Fibroblast of pulmonary artery (primary cell): ENCODE measurements at regions not wholly inside any gene's neighbourhood (a gene's known extent, or its start where the extent isn't known, plus 50 kb on each side); places are given as distances from the start of the nearest gene placed in this dataset.
A peak's percentile ranks its signal among the peaks of the same experiment; 100 is the strongest.

ENCODE experiments used
- DNase-seq: peaks from one replicate; pipeline ENCODE4 v3.0.0-alpha.2; 2010; ENCODE audit warnings: low read depth
- H3K4me3 ChIP-seq: replicated peaks from 2 replicates; pipeline ENCODE4 v1.5.1; 2011; ENCODE audit warnings: low read depth, mild to moderate bottlenecking, control low read depth, low read length, moderate library complexity
- TF ChIP-seq, protein P1 (sequence below): IDR thresholded peaks from 2 replicates; pipeline ENCODE4 v1.5.1; 2011; ENCODE audit warnings: mild to moderate bottlenecking, control low read depth, low read length, inconsistent platforms; ENCODE audit errors: missing control alignments

GRCh38 chr11:106420048-106420665 is 342.7 kb downstream of the AASDHPPT start:
- DNase-seq = peak; percentile 10
- TF ChIP-seq, protein P1, sequence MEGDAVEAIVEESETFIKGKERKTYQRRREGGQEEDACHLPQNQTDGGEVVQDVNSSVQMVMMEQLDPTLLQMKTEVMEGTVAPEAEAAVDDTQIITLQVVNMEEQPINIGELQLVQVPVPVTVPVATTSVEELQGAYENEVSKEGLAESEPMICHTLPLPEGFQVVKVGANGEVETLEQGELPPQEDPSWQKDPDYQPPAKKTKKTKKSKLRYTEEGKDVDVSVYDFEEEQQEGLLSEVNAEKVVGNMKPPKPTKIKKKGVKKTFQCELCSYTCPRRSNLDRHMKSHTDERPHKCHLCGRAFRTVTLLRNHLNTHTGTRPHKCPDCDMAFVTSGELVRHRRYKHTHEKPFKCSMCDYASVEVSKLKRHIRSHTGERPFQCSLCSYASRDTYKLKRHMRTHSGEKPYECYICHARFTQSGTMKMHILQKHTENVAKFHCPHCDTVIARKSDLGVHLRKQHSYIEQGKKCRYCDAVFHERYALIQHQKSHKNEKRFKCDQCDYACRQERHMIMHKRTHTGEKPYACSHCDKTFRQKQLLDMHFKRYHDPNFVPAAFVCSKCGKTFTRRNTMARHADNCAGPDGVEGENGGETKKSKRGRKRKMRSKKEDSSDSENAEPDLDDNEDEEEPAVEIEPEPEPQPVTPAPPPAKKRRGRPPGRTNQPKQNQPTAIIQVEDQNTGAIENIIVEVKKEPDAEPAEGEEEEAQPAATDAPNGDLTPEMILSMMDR = no peak

GRCh38 chr11:106420686-106421085 is 343.2 kb downstream of the AASDHPPT start:
- no peak overlapping the region for H3K4me3 ChIP-seq
- TF ChIP-seq, protein P1 = no peak
- no peak for DNase-seq

More at GRCh38 chr11:106420048-106420665, 342.7 kb downstream of the AASDHPPT start:
- no peak overlapping the region for H3K4me3 ChIP-seq

DNA sequence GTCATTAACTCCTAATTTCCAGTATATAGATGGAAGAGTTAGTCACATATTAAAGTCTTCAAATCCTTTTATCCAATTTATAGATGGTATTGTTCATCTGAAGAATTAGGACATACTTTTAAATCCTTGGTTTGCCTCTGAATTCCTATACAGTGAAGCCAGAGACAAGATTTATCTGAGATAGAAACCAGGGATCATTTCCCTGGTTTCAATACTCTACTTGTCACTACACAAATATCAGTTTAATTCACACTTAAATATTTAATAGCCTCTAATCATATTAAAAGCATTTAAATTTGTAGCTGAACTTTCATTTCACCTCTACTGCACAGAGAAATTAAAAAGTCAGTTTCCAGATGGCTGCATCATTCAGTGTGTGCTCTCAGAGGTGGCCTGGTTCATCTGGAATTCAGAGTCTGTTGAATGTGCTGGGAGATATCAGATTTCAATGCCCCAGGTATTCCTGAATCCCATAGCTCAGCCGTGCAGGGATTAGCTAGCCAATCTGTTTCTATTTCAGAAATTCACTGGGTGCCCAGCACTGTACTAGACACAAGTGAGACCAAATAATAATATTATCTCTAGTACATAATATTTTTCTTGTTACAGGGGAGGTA is 344.3 kb downstream of the AASDHPPT start:
- H3K4me3 ChIP-seq = no peak overlapping the region
- TF ChIP-seq, protein P1 = no peak
- DNase-seq = no peak

DNA sequence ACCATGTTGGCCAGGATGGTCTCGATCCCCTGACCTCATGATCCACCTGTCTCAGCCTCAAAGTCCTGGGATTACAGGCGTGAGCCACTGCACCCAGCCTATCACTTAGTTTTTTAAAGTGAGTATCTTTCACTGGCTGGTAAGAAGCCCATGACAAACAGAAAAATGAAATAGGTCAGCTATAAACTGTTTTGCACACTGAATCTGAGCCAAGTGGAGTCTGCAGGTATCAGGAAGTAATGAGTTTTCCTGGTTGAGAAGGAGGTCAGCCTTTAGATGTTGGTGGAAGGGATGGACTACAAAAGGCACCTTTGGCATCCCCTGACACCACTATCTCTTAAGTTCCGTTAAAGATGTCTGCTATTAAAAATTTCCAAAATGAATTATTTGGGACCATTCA is 345.1 kb downstream of the AASDHPPT start:
- DNase-seq = no peak
- no peak overlapping the region for H3K4me3 ChIP-seq
- TF ChIP-seq, protein P1 = no peak

DNA sequence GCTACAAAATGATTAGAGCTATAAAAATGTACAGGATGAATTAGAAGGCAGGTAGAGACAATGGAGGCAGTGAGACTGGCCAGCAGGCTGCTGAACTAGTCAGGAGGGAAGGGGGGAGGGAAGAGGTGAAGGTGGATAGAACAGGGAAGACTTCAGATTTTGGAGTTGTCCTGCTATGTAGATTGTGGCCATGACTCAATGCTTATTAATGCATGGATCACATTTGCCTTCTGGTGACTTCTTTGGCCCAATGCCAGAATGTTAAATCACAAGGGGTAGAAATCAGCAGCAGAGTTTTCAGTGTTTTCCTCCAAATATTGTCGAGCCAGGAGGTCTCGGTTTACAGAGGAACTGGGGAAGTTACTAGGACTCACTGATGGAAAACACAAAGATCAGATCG is 346.6 kb downstream of the AASDHPPT start:
- peak; percentile 73 for DNase-seq
- TF ChIP-seq, protein P1 = no peak
- no peak overlapping the region for H3K4me3 ChIP-seq

DNA sequence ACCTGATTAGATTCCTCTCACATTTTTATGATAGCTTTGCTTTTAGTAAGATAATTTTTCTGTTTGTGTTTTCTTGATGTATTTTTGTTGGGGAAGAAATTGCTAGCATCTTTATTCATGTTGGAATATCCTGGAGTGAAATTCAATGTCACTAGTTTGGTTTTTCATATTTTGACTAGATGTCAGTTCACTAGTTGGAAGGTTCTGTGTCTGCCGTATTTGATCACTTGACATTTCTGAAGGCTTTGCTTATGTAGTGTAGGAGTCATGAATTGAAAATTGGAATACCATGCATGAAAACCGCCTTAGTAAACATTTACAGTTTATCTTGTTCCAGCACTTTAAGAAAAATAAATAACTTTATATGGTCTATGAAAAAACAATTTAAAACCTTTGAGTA is 348.4 kb downstream of the AASDHPPT start:
- no peak overlapping the region for H3K4me3 ChIP-seq
- TF ChIP-seq, protein P1 = no peak
- no peak for DNase-seq

GRCh38 chr11:106426696-106427095 is 349.2 kb downstream of the AASDHPPT start:
- TF ChIP-seq, protein P1 = no peak
- DNase-seq = no peak
- no peak overlapping the region for H3K4me3 ChIP-seq
